Trophoblast cell (in vitro differentiated cells and primary cell): ENCODE measurements at regions not wholly inside any gene's neighbourhood (a gene's known extent, or its start where the extent isn't known, plus 50 kb on each side); places are given as distances from the start of the nearest gene placed in this dataset.
A peak's percentile ranks its signal among the peaks of the same experiment; 100 is the strongest.

Experiments
- DNase-seq, 2 donors: peaks; one replicate each; pipeline ENCODE4 v3.0.0-alpha.2; 2016
- H2AFZ ChIP-seq: 2 replicates; pipeline ENCODE4 v1.6.1; 2013; ENCODE audit warnings: low read length, moderate library complexity, mild to moderate bottlenecking; ENCODE audit not compliant: insufficient read depth, poor library complexity
- H2AK5ac ChIP-seq: 2 replicates; pipeline ENCODE4 v1.6.1; 2013; ENCODE audit warnings: mild to moderate bottlenecking, low read length
- H2BK120ac ChIP-seq: 2 replicates; pipeline ENCODE4 v1.6.1; 2013; ENCODE audit warnings: low read length, mild to moderate bottlenecking, moderate library complexity; ENCODE audit not compliant: insufficient read depth, poor library complexity
- H2BK12ac ChIP-seq: 2 replicates; pipeline ENCODE4 v1.6.1; 2013; ENCODE audit warnings: mild to moderate bottlenecking, low read length, moderate library complexity
- H2BK5ac ChIP-seq: 2 replicates; pipeline ENCODE4 v1.6.1; 2013; ENCODE audit warnings: low read length, low read depth, moderate library complexity, mild to moderate bottlenecking; ENCODE audit not compliant: poor library complexity
- H3K14ac ChIP-seq: 2 replicates; pipeline ENCODE4 v1.6.1; 2013; ENCODE audit warnings: mild to moderate bottlenecking, low read length
- H3K18ac ChIP-seq: 2 replicates; pipeline ENCODE4 v1.6.1; 2013; ENCODE audit warnings: mild to moderate bottlenecking, low read length
- H3K23ac ChIP-seq: 2 replicates; pipeline ENCODE4 v1.6.1; 2013; ENCODE audit warnings: low read length
- H3K27ac ChIP-seq: 2 replicates; pipeline ENCODE4 v1.5.1; 2013; ENCODE audit warnings: low read depth, mild to moderate bottlenecking, inconsistent platforms, low read length, moderate library complexity
- H3K27me3 ChIP-seq: 2 replicates; pipeline ENCODE4 v1.6.1; 2013; ENCODE audit warnings: inconsistent platforms, mild to moderate bottlenecking, low read length, moderate library complexity; ENCODE audit not compliant: insufficient read depth
- H3K36me3 ChIP-seq, 2 experiments: 1 replicate in 1 of 2; 2 replicates in 1 of 2; pipeline ENCODE4 v1.6.1; 2013; ENCODE audit warnings: low read length in 2 of 2, mild to moderate bottlenecking in 2 of 2, moderate library complexity in 1 of 2; ENCODE audit not compliant: insufficient read depth in 2 of 2, control insufficient read depth in 1 of 2
- H3K4ac ChIP-seq: 2 replicates; pipeline ENCODE4 v1.6.1; 2013; ENCODE audit warnings: low read depth, mild to moderate bottlenecking, low read length, moderate library complexity
- H3K4me1 ChIP-seq, 2 experiments: 1 replicate in 1 of 2; 2 replicates in 1 of 2; pipeline ENCODE4 v1.6.1; 2013; ENCODE audit warnings: low read length in 2 of 2, mild to moderate bottlenecking in 2 of 2, moderate library complexity in 1 of 2; ENCODE audit not compliant: insufficient read depth in 2 of 2, control insufficient read depth in 1 of 2
- H3K4me2 ChIP-seq: 2 replicates; pipeline ENCODE4 v1.6.1; 2013; ENCODE audit warnings: inconsistent platforms, mild to moderate bottlenecking, low read length, moderate library complexity
- H3K4me3 ChIP-seq: 2 replicates; pipeline ENCODE4 v1.5.1; 2013; ENCODE audit warnings: mild to moderate bottlenecking, low read depth, low read length, inconsistent platforms
- H3K79me1 ChIP-seq: one replicate; pipeline ENCODE4 v1.6.1; 2013; ENCODE audit warnings: low read length
- H3K79me2 ChIP-seq: 2 replicates; pipeline ENCODE4 v1.6.1; 2013; ENCODE audit warnings: low read length, mild to moderate bottlenecking; ENCODE audit not compliant: control insufficient read depth, insufficient read depth, poor library complexity
- H3K9ac ChIP-seq: 2 replicates; pipeline ENCODE4 v1.6.1; 2013; ENCODE audit warnings: mild to moderate bottlenecking, low read length
- H3K9me3 ChIP-seq: 2 replicates; pipeline ENCODE4 v1.6.1; 2013; ENCODE audit warnings: low read depth, mild to moderate bottlenecking, control low read depth, inconsistent platforms, low read length; ENCODE audit not compliant: insufficient read depth
- H4K12ac ChIP-seq: 2 replicates; pipeline ENCODE4 v1.6.1; 2013; ENCODE audit warnings: low read depth, mild to moderate bottlenecking, low read length, moderate library complexity
- H4K8ac ChIP-seq: 2 replicates; pipeline ENCODE4 v1.6.1; 2013; ENCODE audit warnings: low read depth, mild to moderate bottlenecking, low read length, moderate library complexity
- H4K91ac ChIP-seq: one replicate; pipeline ENCODE4 v1.6.1; 2013; ENCODE audit warnings: low read depth, mild to moderate bottlenecking, low read length, moderate library complexity
- WGBS: extraction: QIAGEN DNeasy Blood & Tissue Kit; methylation state at CpG from one replicate; pipeline ENCODE4 v1.1.7; 2013; ENCODE audit warnings: missing lambda C conversion rate; ENCODE audit not compliant: insufficient read length, insufficient coverage; ENCODE audit errors: extremely low coverage; 5-methylcytosine and 5-hydroxymethylcytosine counted together

DNA sequence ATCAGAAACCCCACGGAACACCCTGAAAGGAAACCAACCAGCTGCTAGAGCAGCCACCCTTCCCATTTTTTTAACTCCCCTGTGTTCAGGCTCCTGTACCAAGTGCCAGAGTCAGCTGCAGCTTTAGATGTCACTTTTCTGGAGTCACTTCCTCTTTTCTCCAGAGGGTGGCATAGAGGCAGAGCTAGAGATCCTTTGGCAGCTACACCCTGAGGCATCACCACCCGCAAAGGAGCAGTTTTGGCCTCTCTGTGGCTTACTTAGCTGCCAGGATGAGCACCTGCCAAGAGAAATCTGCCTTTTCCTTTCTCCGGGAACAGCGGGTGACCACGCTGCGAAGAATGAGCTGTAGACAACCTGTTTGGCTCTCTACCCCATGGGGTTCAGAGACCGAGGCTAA is 58.0 kb upstream of the CHRDL1 start:
- Histone ChIP-seq H4K91ac (no peak overlapping the region), H2BK120ac (no peak overlapping the region), H3K36me3 (no peaks in the 10 kb centered on the region), H4K8ac (no peak overlapping the region), H2BK12ac (no peak overlapping the region), H2AK5ac (no peak overlapping the region), H3K23ac (no peak overlapping the region), H3K79me1 (no peaks in the 10 kb centered on the region), H3K4me3 (no peak overlapping the region), H3K27me3 (no peaks in the 10 kb centered on the region), H3K79me2 (no peaks in the 10 kb centered on the region), H3K9me3 (no peaks in the 10 kb centered on the region), H3K4me2 (no peak overlapping the region), H3K18ac (no peak overlapping the region), H2AFZ (no peak overlapping the region), H4K12ac (no peak overlapping the region), H3K27ac (no peak overlapping the region), H3K14ac (no peak overlapping the region), H2BK5ac (no peak overlapping the region), H3K9ac (no peak overlapping the region), H3K4me1 (no peaks in the 10 kb centered on the region), H3K4ac (no peak overlapping the region)
- no CpG with 5 or more reads among the region's 7 CpGs for WGBS
- peak; percentile 10 to 48 for DNase-seq

DNA sequence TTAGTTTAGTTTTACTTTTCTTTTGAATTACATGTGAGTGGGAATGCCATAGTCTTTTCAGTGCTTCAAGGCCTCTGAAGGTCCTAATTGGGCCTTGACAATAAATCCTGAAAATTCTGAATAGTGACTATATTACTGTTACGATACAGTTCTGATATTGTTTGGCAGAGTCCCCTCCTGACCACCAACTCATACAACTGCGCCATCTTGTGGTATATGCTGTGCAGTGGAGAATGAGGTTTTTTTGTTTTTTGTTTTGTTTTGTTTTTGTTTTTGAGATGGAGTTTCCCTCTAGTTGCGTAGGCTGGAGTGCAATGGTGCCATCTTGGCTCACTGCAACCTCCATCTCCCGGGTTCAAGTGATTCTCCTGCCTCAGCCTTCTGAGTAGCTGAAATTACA is 56.6 kb upstream of the CHRDL1 start:
- Histone ChIP-seq H3K4ac (no peak overlapping the region), H3K9ac (no peak overlapping the region), H4K91ac (no peak overlapping the region), H2BK120ac (no peak overlapping the region), H3K79me1 (no peaks in the 10 kb centered on the region), H2BK5ac (no peak overlapping the region), H3K36me3 (no peaks in the 10 kb centered on the region), H3K4me1 (no peaks in the 10 kb centered on the region), H2AK5ac (no peak overlapping the region), H3K4me3 (no peak overlapping the region), H3K79me2 (no peaks in the 10 kb centered on the region), H3K27ac (no peak overlapping the region), H3K9me3 (no peaks in the 10 kb centered on the region), H3K27me3 (no peaks in the 10 kb centered on the region), H3K18ac (no peak overlapping the region), H3K4me2 (no peak overlapping the region), H4K8ac (no peak overlapping the region), H3K23ac (no peak overlapping the region), H2AFZ (no peak overlapping the region), H4K12ac (no peak overlapping the region), H2BK12ac (no peak overlapping the region), H3K14ac (no peak overlapping the region)
- DNase-seq: peak; percentile 6 to 54
- no CpG with 5 or more reads among the region's 4 CpGs for WGBS

DNA sequence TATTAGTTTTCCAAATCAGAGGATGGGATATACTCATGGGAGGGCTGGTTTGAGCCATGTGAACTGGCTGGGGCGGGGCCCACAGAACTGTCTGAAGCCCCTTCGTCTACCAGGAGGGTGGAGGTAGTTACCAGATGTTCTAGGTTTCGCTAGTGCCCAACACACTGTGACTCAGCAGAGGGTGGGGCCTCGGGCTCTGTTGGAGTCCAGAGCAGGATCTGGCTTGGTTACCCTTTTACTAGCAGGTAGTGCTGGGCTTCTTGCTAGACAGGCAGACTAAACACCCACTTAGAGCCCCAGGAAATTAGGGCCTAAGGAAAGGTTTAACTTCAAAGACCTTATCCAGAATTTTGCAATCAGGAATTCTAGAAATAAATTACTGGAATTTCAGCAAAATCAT is 56.2 kb upstream of the CHRDL1 start:
- Histone ChIP-seq H4K8ac (no peak overlapping the region), H4K12ac (no peak overlapping the region), H3K4me1 (no peaks in the 10 kb centered on the region), H2BK120ac (no peak overlapping the region), H3K9me3 (no peaks in the 10 kb centered on the region), H3K27ac (no peak overlapping the region), H3K23ac (no peak overlapping the region), H2AFZ (no peak overlapping the region), H2AK5ac (no peak overlapping the region), H3K36me3 (no peaks in the 10 kb centered on the region), H3K79me2 (no peaks in the 10 kb centered on the region), H3K4me3 (no peak overlapping the region), H4K91ac (no peak overlapping the region), H2BK12ac (no peak overlapping the region), H2BK5ac (no peak overlapping the region), H3K18ac (no peak overlapping the region), H3K14ac (no peak overlapping the region), H3K79me1 (no peaks in the 10 kb centered on the region), H3K4ac (no peak overlapping the region), H3K4me2 (no peak overlapping the region), H3K9ac (no peak overlapping the region), H3K27me3 (no peaks in the 10 kb centered on the region)
- no CpG with 5 or more reads among the region's 4 CpGs for WGBS
- peak in 1 of 2 donors; percentile 41 for DNase-seq

DNA sequence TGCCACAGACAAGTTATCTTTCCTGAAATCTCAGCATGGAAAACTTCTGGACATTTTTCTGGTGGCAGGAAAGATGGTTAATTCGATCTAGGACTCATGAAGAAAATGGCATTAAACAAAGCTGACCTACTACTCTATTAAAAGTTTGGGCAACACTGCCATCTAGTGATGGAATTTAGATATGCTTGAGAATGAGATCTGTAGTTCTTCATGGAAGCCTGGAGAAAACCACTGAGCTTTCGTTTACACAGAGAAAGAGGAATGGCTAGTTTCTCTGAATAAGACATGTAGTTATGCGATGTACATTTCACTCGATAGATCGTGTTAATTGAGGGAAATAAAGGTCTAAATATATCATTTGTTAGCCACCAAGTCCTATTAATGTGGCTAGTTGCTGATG is 51.7 kb upstream of the CHRDL1 start:
- Histone ChIP-seq H3K27ac (no peak overlapping the region), H3K79me2 (no peaks in the 10 kb centered on the region), H3K14ac (no peak overlapping the region), H3K36me3 (no peaks in the 10 kb centered on the region), H3K9ac (no peak overlapping the region), H4K12ac (no peak overlapping the region), H2BK120ac (no peak overlapping the region), H2AK5ac (no peak overlapping the region), H3K4me2 (no peak overlapping the region), H4K8ac (no peak overlapping the region), H3K27me3 (no peaks in the 10 kb centered on the region), H2BK5ac (no peak overlapping the region), H3K79me1 (no peaks in the 10 kb centered on the region), H2BK12ac (no peak overlapping the region), H3K18ac (no peak overlapping the region), H3K9me3 (no peaks in the 10 kb centered on the region), H3K4me3 (no peak overlapping the region), H3K23ac (no peak overlapping the region), H4K91ac (no peak overlapping the region), H3K4me1 (no peaks in the 10 kb centered on the region), H2AFZ (no peak overlapping the region), H3K4ac (no peak overlapping the region)
- peak in 1 of 2 donors; percentile 90 for DNase-seq
- WGBS: no CpG with 5 or more reads among the region's 5 CpGs
